PC-9 (cell line): ENCODE measurements at regions not wholly inside any gene's neighbourhood (a gene's known extent, or its start where the extent isn't known, plus 50 kb on each side); places are given as distances from the start of the nearest gene placed in this dataset.

Experiments used
- EZH2 ChIP-seq: fragments of 200-600 bp; sonication (generic); IDR thresholded peaks from 2 replicates; pipeline ENCODE4 v1.8.0; 2017; ENCODE audit warnings: antibody characterized with exemption, low read depth
- TF ChIP-seq, protein P1 (sequence below): fragments of 200-600 bp; sonication (generic); conservative IDR thresholded peaks from 2 replicates; pipeline ENCODE4 v1.6.1; 2017; ENCODE audit warnings: mixed run types, antibody characterized with exemption, mild to moderate bottlenecking, moderate library complexity

DNA sequence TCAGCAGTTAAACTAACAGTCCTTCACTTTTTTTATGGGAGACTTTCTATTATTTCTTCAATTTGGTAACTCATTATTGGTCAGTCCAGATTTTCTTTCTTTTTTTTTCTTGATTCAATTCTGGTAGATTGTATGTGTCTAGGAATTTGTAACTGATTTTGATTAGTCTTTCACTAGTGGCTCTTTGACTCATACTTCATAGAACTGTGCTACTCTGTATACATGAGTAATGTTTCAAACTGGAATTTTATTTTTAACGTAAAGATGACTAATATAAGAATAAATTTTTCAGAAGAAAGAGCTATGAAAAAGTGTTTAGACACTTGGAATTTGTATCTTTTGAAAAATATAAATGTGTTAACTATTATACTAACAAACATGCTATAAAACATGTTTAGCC is 813.0 kb downstream of the TRAM1L1 start:
- TF ChIP-seq, protein P1, sequence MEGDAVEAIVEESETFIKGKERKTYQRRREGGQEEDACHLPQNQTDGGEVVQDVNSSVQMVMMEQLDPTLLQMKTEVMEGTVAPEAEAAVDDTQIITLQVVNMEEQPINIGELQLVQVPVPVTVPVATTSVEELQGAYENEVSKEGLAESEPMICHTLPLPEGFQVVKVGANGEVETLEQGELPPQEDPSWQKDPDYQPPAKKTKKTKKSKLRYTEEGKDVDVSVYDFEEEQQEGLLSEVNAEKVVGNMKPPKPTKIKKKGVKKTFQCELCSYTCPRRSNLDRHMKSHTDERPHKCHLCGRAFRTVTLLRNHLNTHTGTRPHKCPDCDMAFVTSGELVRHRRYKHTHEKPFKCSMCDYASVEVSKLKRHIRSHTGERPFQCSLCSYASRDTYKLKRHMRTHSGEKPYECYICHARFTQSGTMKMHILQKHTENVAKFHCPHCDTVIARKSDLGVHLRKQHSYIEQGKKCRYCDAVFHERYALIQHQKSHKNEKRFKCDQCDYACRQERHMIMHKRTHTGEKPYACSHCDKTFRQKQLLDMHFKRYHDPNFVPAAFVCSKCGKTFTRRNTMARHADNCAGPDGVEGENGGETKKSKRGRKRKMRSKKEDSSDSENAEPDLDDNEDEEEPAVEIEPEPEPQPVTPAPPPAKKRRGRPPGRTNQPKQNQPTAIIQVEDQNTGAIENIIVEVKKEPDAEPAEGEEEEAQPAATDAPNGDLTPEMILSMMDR, result no peak
- no peak for TF ChIP-seq EZH2
